NCI-H446 (cell line): ENCODE measurements at regions not wholly inside any gene's neighbourhood (a gene's known extent, or its start where the extent isn't known, plus 50 kb on each side); places are given as distances from the start of the nearest gene placed in this dataset.

Experiments
- DNase-seq, 2 experiments: peaks; one replicate each; lab custom pipeline; 2025; lab: John Stamatoyannopoulos, UW

DNA sequence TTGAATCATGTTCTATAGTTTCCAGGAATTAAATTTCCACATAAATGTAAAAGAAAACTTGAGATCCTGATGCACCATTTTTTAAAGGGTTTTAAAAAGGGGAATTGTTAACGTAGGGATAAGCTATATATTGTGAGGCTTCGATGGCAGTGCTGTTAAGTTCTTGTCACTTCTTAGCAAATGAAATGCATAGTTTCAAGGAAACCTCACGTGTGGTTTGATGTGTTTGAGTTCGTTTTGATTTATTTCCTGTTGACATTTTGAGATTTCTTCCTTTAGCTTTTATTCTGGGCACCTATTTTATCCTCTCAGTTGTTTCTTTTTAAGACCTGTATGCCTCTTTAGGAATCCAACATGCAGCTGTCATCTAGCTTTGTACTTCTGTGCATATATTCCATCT, 301.0 kb downstream of the DOCK8 start:
- DNase-seq: no peak

DNA sequence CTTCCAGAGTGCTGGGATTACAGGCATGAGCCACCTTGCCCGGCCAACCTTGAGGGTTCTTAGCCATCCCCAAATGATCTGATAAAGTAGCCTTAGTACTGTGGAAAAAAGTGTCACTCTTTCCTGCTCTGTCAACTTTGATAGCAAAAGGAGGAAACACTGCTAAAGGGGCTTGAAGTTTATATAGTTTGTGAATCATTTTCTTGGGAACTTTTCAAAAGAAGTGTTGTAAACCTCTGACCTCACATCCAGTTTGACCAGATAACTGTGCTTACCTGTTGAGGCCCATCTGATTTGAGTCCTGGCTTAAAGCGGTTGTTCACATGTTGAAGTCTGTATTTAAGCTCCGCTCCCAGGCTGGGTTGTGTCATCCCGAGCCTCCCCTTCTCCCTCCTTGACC, 303.3 kb downstream of the DOCK8 start:
- DNase-seq: no peak

DNA sequence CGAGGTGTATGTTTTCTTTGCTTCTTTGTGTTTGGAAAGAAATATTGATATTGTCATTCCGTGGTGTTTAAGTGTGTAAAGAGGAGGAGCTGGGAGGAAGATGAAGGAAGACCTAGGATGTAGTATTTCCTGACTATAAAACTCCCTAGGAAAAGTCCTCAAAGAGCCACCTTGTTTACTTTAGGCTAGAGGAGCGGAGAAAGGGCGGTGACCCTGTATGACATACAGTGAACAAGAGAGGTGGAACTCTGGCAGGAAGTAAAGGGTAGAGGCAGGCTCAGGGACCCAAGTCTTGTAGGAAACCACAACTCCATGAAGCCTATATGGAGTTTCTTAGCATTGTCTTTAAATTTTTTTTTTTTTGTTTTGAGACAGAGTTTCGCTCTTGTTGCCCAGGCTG, 303.9 kb downstream of the DOCK8 start:
- no peak for DNase-seq

DNA sequence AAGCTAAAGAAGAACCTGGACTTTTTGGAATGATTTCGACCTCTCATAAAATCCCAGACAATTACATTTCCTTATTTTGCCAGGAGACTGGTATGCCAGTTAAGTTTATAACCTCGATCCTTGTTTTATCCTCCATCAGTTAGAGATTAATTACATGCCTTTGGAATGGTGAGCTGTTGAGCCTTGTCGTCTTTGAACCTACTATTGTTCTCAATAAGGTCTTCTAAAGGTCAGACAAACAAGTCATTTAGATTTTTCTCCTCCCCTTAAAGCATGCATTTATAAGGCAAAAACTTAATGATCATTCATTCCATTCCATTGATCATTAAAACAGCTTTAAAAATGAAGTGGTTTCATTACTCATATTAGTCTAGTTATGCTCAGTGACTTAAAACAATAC, 304.9 kb downstream of the DOCK8 start:
- DNase-seq: no peak

DNA sequence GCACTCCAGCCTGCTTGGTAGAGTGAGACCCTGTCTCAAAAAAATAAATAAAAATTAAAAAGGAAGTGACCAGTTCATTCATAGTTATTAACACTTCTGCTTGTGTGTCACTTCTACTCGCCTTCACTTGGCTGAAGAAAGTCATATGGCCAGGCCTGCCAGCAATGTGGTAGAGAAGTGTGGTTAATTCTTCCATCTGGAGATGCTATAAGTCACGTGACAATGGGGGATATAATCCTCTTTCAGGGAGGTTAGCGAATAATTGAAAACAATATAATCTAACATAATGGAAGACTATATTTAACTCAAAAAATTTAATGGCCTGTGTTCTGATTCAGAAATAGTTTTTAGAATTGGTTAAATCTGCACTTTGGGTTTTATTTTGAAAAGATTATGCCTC, 305.6 kb downstream of the DOCK8 start:
- DNase-seq: no peak

DNA sequence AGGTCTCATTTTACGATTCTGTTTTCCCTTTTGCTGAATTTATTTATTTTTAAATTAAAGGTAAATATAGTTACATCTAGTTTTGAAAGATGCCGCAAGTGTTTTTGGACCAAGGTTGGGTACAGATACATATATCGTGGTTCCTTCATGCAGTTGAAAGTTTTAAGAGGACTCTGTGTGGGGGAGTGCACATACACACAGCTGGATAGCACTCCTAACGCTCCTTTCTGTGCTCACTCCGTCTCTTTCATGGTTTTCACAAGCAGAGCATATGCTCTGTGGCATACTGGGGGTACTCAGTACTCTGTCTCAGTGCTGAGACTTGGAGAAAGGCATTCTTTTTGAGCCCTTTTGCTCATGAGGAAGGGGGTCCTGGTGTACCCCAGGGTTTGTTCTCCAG, 307.5 kb downstream of the DOCK8 start:
- no peak for DNase-seq

DNA sequence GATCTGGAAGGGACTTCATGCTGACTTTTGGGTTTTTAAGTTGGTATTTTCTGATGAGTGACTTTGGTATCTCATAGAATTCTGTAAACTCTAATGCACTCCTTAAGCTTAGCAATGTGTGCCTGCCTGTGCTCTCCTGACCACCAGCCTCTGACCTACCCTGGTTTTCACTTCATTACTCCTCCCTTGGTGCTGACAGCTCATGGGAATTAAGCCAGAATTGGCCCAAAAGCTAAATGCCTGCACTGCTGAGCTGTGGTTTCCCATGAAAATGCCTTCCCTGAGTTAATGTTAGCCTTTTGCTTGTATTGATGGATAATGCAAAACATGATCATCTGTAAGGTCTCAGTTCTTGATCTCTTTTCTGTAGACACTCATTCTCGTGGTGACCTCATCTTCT, 308.0 kb downstream of the DOCK8 start:
- no peak for DNase-seq

DNA sequence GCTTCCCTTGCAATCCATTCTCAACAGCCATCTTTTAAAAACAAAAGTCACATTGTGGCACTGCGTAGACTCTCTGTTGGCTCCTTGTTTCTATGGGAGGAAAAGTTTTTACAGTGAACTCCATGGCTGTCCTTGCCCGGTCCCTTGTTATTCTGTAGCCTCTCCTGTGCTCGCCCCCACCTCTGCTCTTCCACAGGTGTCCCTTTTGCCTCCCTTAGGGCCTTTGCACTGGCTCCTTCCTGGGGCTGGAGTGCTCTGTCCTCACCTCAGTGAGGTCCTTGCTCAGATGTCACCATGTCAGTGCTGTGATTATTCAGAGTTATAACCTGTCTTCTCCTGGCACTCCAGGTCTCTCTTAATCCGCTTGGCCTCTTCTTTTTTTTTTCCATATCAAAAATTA, 308.8 kb downstream of the DOCK8 start:
- DNase-seq: no peak

DNA sequence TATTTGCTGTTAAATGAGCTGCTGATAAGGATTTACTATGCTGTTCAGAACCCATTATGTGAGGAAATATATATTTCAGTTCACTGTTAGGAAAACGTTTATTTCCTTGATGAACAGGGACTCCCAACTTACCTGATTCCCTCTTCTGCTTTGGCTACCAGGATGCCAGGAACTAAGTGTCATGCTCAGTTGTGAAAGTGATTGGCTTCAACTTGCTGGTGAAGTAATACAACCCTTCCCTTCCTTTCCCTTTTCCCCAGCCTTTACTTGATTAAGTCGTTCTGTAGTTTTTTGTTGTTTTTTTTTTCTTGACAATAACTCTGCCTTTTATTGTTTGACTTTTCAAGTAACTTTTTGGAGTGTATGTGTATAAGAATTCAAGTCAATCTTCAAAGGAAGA, 309.3 kb downstream of the DOCK8 start:
- DNase-seq: no peak

DNA sequence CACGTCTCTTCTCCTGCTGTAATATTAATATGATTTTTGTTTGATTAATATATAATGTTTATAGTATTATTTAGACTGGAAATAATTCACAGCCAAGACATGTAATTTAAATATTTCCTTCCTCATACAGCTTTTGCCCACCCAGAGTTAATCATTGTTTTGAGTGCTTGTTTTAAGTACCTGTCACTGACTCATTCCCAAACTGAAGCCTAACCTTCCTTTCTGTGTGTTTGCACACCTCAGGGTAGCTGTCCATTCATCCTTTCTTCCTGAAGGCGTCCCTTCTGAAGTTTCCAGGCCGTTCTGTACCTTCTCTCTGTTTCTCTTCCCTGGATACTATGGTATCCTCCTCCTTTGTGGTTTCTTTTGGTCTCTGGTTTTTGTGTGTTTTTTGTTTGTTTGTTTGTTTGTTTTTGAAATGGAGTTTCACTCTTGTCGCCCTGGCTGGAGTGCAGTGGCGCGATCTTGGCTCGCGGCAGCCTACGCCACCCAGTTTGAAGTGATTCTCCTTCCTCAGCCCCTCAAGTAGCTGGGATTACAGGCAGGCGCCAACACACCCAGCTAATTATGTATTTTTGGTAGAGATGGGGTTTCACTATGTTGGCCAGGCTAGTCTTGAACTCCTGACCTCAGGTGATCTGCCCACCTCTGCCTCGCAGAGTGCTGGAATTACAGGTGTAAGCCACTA, 312.4 kb downstream of the DOCK8 start:
- no peak for DNase-seq

DNA sequence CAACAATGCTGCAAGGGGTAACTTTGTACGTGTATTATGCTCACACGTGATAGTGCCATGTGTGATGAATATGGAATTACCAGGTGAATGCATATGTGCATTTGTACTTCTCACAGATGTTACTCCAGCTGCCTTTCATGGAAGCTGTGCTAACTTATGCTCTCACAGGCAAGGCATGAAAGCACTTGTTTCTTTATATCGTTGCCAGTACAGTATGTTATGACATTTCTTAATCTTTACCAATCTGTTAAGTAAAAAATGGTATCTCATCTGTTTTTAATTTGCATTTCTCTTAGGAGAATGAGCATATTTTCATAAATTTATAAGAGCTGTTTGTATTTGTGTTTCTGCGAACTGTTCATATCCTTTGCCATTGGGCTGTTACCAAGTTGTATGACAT, 311.8 kb upstream of the DMRT1 start:
- DNase-seq: no peak

DNA sequence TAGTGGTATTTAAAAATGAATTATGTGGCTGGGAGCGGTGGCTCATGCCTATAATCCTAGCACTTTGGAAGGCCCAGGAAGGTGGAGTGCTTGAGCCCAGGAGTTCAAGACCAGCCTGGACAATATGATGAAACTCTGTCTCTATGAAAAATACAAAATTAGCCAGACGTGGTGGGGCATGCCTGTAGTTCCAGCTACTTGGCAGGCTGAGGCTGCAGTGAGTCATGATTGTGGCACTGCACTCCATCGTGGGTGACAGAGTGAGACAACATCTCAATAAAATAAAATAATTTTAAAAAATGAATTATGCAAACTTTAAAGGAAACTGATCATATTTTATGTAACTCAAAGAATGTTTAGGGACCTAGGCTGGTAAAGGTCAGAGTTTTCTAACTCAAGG, 310.8 kb upstream of the DMRT1 start:
- no peak for DNase-seq

DNA sequence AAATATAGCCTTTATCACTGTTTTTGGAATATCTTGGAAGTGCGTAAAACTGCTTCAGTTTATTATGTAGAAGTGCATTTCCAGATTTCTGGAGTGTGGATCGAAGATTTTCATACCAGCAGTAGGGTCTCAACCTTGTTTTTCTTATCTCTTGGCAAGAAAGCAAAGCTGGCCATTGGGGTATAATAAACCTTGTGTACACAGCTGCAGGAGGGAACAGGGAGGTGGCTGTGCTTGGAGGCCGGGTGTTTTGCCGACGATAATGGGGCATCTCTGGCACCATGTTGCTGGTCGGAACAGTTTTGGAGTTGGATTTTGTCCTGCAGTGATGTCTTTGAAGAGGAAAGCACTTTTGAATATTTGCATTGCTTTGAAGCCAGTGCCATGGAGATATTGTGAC, 308.8 kb upstream of the DMRT1 start:
- DNase-seq: no peak

DNA sequence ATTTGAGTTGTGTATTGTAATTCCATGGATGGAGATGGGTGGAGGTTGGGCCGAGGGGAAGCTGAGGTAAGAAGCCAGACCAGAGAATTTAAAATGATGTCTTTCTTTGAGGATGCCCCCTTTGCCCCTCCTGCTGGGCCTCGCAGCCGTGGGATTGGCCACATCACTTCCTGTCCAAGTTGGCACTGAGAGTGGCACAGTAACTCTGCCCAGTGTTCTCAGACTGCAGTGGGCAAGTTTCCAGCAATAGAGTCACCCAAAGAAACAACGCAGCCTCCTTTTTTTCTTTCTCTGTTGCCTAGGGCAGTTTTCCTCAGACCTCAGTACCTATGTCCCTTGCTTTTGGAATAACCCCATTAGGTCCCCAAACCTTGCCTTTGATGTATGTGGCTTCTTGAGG, 306.6 kb upstream of the DMRT1 start:
- DNase-seq: no peak

DNA sequence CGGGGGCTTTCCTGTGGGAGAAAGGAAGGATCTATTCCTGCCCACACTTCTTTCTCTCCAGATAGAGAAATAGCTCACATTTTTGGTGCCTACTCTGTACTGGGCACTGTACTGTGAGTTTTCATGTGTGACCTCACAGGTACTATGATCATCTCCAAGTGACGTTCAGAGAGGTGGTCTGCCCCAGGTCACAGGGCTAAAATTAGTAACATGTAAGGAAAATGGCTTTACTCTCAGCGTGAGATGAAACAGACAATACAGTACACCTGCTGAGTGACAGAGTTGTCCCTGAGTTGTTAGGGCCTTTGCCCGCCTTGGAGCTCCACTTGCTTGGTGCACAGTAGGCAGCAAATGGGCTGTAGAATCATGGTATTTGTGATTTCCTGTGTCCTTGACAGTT, 306.1 kb upstream of the DMRT1 start:
- no peak for DNase-seq

DNA sequence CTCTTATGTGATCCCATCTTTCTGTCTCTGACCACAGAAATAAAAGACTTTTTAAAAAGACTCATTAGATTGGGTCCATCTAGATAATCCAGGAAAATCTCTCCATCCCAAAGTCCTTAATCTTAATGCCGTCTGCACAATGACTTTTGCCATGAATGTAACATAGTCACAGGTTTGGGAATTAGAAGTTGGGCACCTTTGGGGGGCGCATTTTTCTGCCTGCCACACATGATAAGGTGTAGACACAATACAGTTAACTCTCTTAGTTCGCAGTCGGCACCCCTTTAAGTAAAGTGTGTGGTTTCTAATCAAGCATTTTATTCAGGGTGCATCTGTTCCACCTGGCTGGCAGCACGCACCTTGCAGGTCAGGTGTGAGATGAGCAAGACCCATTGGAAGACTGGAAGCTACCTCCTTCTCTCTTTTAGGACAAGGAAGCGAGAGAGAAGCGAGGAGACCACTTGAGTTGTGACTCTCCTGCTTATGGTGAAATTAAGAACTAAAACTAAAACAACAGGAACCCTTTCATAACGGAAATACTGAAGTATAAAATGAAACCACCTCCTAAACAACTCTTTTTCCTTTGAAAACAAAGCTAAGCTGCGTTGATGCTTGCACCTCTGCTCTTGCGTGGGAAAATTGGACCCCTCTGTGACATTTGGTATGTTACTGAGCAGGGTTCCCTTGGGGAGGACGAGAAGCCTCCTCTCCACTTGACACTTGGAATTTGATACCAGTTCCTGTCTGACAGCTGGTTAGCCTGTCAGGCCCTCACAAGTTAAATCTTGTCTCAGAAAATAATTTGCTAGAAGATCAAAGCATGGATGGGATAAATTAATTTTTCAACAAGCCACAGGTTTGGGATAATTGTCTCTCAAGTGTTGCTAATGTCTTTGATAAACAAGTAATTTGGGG, 304.6 kb upstream of the DMRT1 start:
- DNase-seq: no peak

DNA sequence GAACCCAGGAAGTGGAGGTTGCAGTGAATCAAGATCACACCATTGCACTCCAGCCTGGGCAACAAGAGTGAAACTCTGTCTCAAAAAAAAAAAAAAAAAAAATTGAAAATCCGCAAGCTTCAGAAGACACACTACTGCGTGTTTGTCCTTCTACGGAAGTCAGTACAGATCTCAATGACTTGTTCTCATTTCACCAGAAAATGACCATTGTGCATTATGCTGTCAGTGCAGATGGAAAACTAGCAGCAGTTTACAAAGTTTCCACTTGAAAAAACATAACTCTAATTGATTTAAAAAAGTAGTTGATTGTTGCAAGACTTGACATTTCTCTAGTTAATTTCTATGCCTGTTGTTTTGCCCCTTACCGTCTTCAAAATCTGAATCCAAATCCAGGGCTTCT, 298.0 kb upstream of the DMRT1 start:
- no peak for DNase-seq

DNA sequence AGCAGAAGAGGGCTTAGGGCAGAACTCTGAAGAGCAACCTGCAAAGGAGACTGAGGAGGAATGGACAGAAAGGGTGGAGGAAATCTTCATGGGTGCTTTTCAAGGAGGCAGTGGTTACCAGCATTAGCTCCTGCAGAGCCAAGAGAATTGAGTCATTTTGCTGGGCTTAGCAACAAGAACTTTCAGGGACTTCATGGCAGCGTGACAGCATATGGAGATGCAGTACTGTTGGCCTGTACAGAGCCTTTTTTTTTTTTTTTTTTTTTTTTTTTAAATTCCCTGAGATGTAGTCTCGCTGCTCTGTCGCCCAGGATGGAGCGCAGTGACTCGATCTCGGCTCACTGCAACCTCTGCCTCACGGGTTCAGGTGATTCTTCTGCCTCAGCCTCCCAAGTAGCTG, 296.0 kb upstream of the DMRT1 start:
- no peak for DNase-seq

DNA sequence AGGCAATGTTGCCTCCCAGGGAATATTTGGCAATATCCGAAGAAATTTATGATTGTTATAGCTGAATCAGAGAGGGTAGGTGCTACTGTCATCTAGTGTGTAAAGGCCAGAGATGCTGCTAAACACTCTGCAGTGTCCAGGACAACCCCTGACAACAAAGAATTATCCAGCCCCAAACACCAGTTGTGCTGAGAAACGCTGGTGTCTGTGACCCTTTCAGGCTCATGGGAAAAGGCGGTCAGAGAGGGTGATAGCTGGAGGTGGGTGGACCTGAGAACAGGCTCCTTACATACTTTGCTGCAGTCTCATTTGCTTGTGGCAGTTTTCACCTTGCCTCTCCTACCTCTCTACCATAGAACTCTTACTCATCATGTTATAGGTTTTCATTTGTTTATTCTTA, 295.3 kb upstream of the DMRT1 start:
- no peak for DNase-seq

DNA sequence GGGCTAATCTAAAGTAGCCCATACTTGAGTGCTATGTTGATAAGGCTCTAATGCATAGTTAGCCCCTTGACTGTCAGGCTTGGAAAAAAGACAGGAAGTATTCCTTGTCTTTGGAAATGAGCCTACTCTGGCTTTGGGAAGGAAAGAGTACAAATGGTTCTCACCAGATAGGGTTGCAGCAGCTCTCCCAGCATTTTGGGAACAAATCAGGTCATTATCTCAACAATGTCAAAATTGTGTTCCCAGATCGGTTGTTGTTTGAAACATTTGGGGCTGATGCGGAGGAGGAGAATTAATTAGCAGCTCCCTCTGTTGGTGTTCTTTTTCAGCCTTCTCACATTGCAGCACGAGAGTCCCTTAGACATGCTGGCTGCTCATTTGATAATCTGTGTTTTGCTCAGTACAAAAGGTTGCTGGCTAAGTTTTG, 294.7 kb upstream of the DMRT1 start:
- DNase-seq: no peak

DNA sequence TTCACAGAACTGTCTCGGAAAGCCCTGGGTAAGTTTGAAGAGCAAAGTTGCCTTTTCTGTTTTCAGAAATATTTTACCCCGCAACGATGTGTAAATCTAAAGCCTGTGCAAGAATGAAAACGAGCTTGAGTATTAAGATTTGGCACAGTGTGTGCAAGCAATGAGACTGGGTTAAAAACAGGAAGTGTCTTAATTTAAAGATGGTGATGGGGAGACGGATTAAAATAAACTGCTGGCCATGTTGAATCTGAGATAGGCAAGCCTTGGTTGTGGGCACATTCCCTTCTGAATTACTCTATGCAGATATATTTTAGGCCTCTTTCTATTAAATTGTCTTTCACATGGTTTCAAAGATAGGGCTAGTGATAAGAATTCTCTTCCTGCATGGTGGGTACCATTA, 294.2 kb upstream of the DMRT1 start:
- DNase-seq: no peak

DNA sequence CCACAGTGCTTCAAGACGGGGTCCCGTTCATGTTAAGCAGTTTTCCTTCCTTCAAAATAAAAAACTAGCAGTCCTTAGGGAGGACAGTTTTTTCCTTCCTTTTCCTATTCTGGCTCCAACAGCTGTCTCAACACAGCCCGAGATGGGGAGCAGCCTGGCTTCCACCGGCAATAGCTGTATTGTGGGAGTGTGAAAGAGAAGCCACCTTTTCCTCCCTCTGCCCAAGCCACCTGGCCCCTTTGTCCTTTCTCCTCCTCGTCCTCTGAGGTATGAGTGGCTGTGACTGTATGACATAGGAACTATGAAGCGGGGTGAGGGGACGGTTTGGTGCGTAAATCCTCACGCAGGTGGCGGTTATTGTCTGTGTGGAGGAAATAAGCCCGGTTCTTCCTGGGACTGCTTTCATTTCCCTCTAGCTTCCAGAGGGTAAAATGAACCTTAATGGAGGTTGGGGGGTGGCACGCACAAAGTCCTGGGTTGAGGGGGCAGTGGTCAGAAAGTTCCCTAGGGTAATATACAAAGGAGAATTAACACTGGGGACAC, 292.0 kb upstream of the DMRT1 start:
- DNase-seq: no peak

DNA sequence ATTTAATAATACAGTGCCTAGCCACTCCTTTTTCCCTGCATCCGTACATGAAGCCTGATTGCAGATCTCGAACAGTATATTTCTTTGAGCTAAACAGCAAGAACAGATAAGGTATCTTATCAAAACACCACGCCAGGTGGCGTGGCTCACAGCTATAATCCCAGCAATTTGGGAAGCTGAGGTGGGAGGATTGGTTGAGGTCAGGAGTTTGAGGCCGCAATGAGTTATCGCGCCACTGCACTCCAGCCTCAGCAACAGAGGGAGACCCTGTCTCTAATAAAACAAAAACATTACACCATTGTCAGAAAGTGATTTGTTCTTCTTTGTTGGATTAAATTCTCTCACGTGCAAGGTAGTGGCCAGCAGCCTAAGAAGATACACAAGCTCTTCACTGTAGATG, 291.2 kb upstream of the DMRT1 start:
- DNase-seq: no peak
